GM21529 (cell line): ENCODE measurements at regions not wholly inside any gene's neighbourhood (a gene's known extent, or its start where the extent isn't known, plus 50 kb on each side); places are given as distances from the start of the nearest gene placed in this dataset.
A peak's percentile ranks its signal among the peaks of the same experiment; 100 is the strongest.

Source experiments
- ATAC-seq: cut with Tn5 transposase; IDR thresholded peaks from one replicate; pipeline ENCODE4 v1.9.1; 2021; ENCODE audit not compliant: unreplicated experiment

DNA sequence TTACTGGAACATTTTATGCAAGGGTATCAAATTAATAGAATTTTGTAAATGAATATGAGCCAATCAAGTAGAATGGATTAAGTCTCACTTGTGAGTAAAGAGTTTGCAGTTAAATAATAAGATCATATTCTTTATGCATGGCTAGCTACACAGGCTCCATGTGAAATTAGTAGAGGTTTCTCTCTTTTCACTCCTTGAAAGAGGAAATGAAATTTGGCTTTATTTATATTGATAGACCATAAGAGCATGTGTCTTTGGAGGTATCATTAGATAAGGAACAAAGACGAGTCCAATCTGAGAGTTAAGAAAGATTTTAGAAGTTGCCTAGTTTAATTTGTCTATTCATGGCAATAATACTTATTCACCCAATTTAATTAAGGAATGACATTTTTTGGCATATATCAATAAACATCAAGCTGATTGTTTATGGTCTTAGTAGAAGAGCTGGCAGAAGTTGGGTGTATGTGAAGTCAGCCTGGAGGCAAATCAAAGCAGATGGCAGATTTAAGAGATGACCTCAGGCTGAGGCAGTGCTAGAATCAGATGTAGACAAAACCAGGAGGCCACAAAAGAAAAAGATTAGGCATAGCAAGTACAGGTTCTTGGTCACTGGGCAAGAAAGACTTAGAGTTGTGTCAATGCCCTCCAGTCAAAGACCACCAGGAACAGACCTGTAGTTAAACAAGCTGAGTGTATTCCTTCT lies 406.5 kb upstream of the ARHGEF26 start:
- ATAC-seq: no peak

- ATAC-seq: no peak
Observed at GRCh38 chr3:153722157-153722556, 399.0 kb upstream of the ARHGEF26 start.

DNA sequence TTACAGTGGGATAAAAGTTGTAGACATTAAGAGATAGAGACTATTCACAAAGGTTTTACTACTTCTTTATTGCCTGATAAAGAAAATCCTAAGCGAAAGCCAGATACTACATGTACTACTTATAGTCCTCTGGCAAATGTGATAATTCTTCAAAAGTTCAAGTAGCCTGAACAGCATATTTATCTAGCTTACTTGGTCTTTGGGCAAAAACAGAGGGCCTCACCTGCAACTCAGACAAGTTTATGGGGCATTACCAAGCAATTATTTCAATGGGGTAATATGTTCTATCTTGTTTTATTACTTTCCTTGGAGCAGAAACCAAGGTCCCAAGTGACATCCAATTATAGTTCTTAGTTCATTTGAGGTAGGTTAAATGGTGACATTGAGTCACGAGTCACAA lies 390.1 kb upstream of the ARHGEF26 start:
- ATAC-seq: no peak

- ATAC-seq: no peak
Observed at GRCh38 chr3:153734777-153735551, 386.2 kb upstream of the ARHGEF26 start.

- no peak for ATAC-seq
Observed at GRCh38 chr3:153740109-153740508, 381.1 kb upstream of the ARHGEF26 start.

DNA sequence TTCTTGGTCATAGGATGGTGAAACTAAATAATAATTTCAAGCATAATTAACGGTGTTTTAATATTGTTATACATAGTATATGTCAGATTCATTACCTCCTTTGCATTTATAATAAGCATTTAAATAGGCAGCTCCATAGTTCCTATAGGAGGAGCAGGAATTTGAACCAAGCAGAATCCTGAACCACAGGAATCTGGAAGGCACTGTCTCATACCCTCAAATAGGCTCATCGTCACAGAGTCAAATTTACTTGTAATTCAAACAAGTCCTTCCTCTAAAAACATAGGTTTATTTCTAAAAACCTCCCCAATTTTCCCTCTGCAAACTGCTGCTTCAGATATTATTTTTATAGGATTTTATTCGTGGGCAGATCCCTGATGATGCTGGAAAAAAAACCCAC lies 376.3 kb upstream of the ARHGEF26 start:
- no peak for ATAC-seq

- ATAC-seq: no peak
Observed at GRCh38 chr3:153746211-153746610, 375.0 kb upstream of the ARHGEF26 start.

DNA sequence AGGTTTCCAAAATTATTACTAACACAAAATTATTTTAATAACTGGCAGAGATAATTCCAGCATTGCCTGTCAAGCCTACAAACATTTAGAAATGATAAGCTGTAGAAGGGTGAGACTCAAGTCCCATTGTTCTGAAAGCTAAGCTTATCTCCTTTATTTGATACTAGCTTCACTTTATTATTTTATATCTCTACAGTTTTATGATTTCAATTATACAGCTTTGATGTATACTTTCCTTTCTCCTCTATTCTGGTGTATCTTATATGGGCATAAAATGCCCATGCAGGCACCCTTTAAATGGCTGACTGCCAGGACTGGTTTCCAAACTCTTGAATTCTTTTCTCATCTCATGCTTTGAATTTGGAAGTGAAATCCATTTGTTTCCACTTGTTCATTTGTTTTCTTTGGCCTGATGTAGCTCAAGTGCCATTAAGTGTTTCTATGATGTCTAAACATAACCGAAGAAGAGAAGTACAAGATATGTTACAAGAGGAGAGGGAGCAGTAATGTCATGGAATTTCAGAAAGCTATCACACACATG lies 372.1 kb upstream of the ARHGEF26 start:
- ATAC-seq: no peak

DNA sequence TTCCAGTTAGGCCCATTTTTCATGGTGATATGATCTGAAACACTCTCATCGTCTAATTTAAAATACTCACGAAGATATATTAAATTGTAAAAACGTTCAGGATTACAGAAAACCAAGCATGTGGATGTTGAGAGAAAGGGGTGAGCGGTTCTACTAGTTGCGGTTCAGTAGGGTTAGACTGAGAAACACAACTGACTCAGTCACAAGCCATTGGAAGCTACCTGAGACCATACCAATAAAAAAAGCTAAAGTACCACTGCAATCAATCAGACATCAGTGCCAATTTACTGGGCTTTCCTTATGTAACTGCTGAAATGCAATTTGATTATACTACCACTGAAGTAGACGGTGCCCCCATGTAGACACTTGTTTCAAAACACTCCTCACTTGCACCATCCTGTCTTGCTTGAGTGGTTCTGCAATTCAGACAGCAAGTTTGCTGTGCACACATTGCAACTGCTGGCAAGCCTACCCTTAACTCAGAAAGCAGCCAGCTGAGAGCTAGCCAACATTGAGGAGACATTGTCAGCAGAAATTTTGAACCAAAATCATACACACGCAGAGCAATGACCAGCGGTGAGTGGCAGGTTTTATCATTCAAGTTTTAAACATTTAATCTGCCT lies 368.7 kb upstream of the ARHGEF26 start:
- ATAC-seq: no peak

- no peak for ATAC-seq
Observed at GRCh38 chr3:153753035-153753434, 368.2 kb upstream of the ARHGEF26 start.

- ATAC-seq: no peak
Observed at GRCh38 chr3:153756816-153757215, 364.4 kb upstream of the ARHGEF26 start.

DNA sequence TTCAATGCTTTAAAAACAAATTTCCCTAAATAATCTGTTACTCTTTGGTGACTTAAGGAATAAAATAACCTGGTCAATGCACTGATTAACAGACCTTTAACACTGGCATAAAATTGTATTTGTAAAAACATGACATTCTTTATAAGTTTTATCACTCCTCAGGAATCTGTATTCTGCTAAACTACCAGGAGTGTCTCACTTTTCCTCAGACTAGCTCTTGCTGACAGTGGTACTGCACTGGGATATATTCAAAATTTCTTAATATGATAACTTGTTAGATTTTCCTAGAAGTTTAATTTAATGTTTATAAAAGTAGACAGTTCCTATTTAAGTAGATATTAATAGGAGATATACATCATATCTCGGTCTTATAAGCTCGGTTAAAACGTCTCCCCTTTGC lies 363.4 kb upstream of the ARHGEF26 start:
- ATAC-seq: no peak

- no peak for ATAC-seq
Observed at GRCh38 chr3:153760948-153761347, 360.2 kb upstream of the ARHGEF26 start.

DNA sequence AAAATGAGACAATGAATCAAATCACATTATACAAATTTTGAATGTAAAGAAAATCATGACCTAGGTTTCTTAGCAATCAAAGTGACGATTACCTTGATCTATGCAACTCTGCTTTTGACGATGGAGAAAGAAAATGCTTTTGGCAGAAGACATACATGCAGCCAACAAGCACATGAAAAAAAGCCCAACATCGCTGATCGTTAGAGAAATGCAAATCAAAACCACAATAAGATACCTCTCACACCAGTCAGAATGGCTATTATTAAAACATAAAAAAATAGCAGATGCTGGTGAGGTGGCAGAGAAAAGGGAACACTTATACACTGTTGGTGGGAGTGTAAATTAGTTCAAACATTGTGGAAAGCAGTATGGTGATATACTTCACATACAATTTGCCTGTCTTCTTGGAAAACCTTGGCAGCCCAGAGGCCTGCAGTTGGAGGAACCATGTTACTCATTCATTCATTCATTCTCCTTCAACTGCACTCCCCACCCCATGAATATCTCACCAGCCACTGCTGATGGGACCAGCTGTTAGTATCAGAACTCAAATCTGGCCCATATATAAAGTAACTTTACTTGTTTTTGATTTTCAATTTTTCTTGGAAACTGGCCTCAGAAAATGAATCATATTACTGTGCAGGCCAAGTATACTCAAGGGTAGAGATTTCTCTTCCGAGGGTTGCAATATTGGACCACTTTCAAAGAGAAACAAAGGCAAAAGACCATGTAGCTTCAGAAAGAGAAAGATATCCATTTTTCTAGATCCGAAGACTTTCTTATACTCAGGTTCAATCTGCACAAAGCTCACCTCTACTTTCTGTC lies 358.6 kb upstream of the ARHGEF26 start:
- ATAC-seq: no peak

GRCh38 chr3:153767601-153768560 lies 353.3 kb upstream of the ARHGEF26 start:
- ATAC-seq: no peak

GRCh38 chr3:153768561-153769469 lies 352.4 kb upstream of the ARHGEF26 start:
- ATAC-seq: peak; percentile 96

GRCh38 chr3:153783106-153783505 lies 338.1 kb upstream of the ARHGEF26 start:
- ATAC-seq: no peak

DNA sequence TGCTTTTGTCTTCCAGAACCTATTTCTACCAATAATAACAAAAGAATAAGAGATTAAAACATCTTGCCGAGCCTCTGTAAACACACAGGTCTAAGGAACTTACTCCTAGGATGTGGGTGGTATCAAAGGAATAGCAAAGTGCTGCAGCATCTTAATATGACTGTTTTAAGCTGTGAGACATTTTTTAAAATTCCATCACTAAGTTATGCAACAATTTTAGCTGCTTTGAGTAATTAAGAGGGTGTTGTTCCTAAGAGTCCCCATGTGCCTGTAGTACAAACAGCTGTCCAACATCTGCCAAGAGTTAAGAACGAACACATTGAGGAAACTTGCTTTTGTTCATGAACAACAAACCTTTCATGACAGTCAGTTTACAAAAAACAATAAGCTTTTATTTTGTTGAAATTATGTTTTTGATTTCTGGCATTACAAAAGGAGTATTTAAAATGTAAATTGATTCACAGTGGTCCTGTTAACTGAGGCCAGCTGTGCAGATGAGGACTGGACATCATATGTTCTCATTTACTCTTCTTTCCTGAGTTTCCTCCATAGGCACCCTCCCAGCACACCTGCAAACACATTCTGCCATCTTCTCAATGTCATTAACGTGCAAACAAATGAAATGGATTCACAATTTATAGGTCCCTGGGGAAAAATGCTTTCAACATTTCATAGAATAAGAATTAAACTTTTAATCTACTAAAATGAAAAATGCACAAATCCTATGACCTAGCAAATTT lies 337.3 kb upstream of the ARHGEF26 start:
- no peak for ATAC-seq
